GM10248 (cell line): ENCODE measurements at regions not wholly inside any gene's neighbourhood (a gene's known extent, or its start where the extent isn't known, plus 50 kb on each side); places are given as distances from the start of the nearest gene placed in this dataset.

Source experiments
- CTCF ChIA-PET: fragments of 300-600 bp; sonication (Branson Sonifier 250); formaldehyde crosslinking; extraction: SDS; loops from one replicate; lab custom pipeline; 2021; ENCODE audit warnings: antibody characterized with exemption; lab: Yijun Ruan, JAX
- POLR2A ChIA-PET: fragments of 350-650 bp; sonication (Branson Sonifier 250); formaldehyde crosslinking; extraction: SDS; loops from one replicate; lab custom pipeline; 2020; ENCODE audit warnings: antibody characterized with exemption; lab: Yijun Ruan, JAX
- DNase-seq: peaks from one replicate; pipeline ENCODE4 v3.0.0; 2012; ENCODE audit errors: extremely low spot score
- CTCF ChIP-seq: IDR thresholded peaks from 2 replicates; pipeline ENCODE4 v1.5.1; 2012; ENCODE audit warnings: mild to moderate bottlenecking, low read depth; ENCODE audit errors: extremely low read depth, missing control alignments, control extremely low read depth

- ChIA-PET CTCF (no interaction called here), POLR2A (no interaction called here)
- TF ChIP-seq CTCF = no peak
- no peak for DNase-seq
Observed at GRCh38 chr11:111115890-111116289, 129.6 kb upstream of the POU2AF2 start.

GRCh38 chr11:111114091-111114490, 131.4 kb upstream of the POU2AF2 start:
- CTCF ChIA-PET = interaction anchor here (1.3 to 1.4 kb wide), 2 partner anchors 10 to 11 kb away, joined by 3 read pairs; no protein-coding TSS in a partner anchor
- POLR2A ChIA-PET = no interaction called here
- no peak for TF ChIP-seq CTCF
- no peak for DNase-seq

GRCh38 chr11:111112614-111113013, 132.9 kb upstream of the POU2AF2 start:
- no peak for DNase-seq
- TF ChIP-seq CTCF = no peak
- ChIA-PET CTCF (interaction anchor here (2.4 kb wide), 1 partner anchor 14 kb away, joined by 6 read pairs; no protein-coding TSS in a partner anchor), POLR2A (no interaction called here)

- ChIA-PET CTCF (interaction anchor here (0.9 kb wide), 1 partner anchor 18 kb away, joined by 3 read pairs; no protein-coding TSS in a partner anchor), POLR2A (no interaction called here)
- no peak for DNase-seq
- TF ChIP-seq CTCF = no peak
Observed at GRCh38 chr11:111107501-111107900, 138.0 kb upstream of the POU2AF2 start.

- CTCF ChIA-PET = interaction anchor here (0.9 kb wide), 1 partner anchor 19 kb away, joined by 3 read pairs; no protein-coding TSS in a partner anchor
- no peak for DNase-seq
- POLR2A ChIA-PET = no interaction called here
- no peak for TF ChIP-seq CTCF
Observed at GRCh38 chr11:111106641-111107040, 138.9 kb upstream of the POU2AF2 start.

- TF ChIP-seq CTCF = no peak
- POLR2A ChIA-PET = no interaction called here
Observed at GRCh38 chr11:111105566-111105965, 140.0 kb upstream of the POU2AF2 start.

More at GRCh38 chr11:111105566-111105965, 140.0 kb upstream of the POU2AF2 start:
- CTCF ChIA-PET = interaction anchor here (0.9 kb wide), 1 partner anchor 9 kb away, joined by 3 read pairs; no protein-coding TSS in a partner anchor
- no peak for DNase-seq
